GM19238 (cell line): ENCODE measurements at regions not wholly inside any gene's neighbourhood (a gene's known extent, or its start where the extent isn't known, plus 50 kb on each side); places are given as distances from the start of the nearest gene placed in this dataset.
"Not testable (repeated sequence)": the region's sequence is repeated elsewhere in the genome, so short reads cannot be mapped to it uniquely, and the experiment has no call there.

ENCODE experiments used
- DNase-seq: peaks from one replicate; pipeline ENCODE4 v3.0.0; 2011; ENCODE audit warnings: low spot score; ENCODE audit not compliant: insufficient read length

GRCh38 chr1:30368651-30369240, 354.6 kb downstream of the MATN1 start:
- no peak for DNase-seq

GRCh38 chr1:30366911-30367310, 356.5 kb downstream of the MATN1 start:
- DNase-seq, result no peak

GRCh38 chr1:30366199-30366598, 357.2 kb downstream of the MATN1 start:
- no peak for DNase-seq

GRCh38 chr1:30365596-30365995, 357.8 kb downstream of the MATN1 start:
- DNase-seq, result no peak

GRCh38 chr1:30363031-30363430, 360.4 kb downstream of the MATN1 start:
- no peak for DNase-seq

GRCh38 chr1:30362603-30362990, 360.8 kb downstream of the MATN1 start:
- no peak for DNase-seq

GRCh38 chr1:30361890-30362602, 361.3 kb downstream of the MATN1 start:
- DNase-seq, result not testable (repeated sequence)

- no peak for DNase-seq
These were observed 362.6 kb downstream of the MATN1 start for GRCh38 chr1:30360753-30361152.

- DNase-seq, result no peak
These were observed 363.1 kb downstream of the MATN1 start for GRCh38 chr1:30360281-30360680.

GRCh38 chr1:30359539-30360220, 363.7 kb downstream of the MATN1 start:
- no peak for DNase-seq

GRCh38 chr1:30358500-30358899, 364.9 kb downstream of the MATN1 start:
- DNase-seq, result no peak

GRCh38 chr1:30356839-30357238, 366.5 kb downstream of the MATN1 start:
- DNase-seq, result no peak

- DNase-seq, result no peak
These were observed 369.0 kb downstream of the MATN1 start for GRCh38 chr1:30354410-30354809.

GRCh38 chr1:30353637-30354036, 369.7 kb downstream of the MATN1 start:
- no peak for DNase-seq

GRCh38 chr1:30348147-30348546, 375.2 kb downstream of the MATN1 start:
- DNase-seq, result no peak

GRCh38 chr1:30345491-30346130, 377.8 kb downstream of the MATN1 start:
- DNase-seq, result no peak

- no peak for DNase-seq
These were observed 379.8 kb downstream of the MATN1 start for GRCh38 chr1:30343562-30343961.

- no peak for DNase-seq
These were observed 380.7 kb downstream of the MATN1 start for GRCh38 chr1:30342535-30343141.

GRCh38 chr1:30340934-30341333, 382.5 kb downstream of the MATN1 start:
- DNase-seq, result no peak

- DNase-seq, result no peak
These were observed 383.5 kb downstream of the MATN1 start for GRCh38 chr1:30339866-30340265.

- no peak for DNase-seq
These were observed 384.6 kb downstream of the MATN1 start for GRCh38 chr1:30338765-30339164.

GRCh38 chr1:30337324-30337620, 386.1 kb downstream of the MATN1 start:
- no peak for DNase-seq
